Hematopoietic multipotent progenitor cell treated with erythropoietin and hydrocortisone succinate and interleukin-3 and kit ligand, for 4 days (in vitro differentiated cells): ENCODE measurements at regions not wholly inside any gene's neighbourhood (a gene's known extent, or its start where the extent isn't known, plus 50 kb on each side); places are given as distances from the start of the nearest gene placed in this dataset.
"Not testable (repeated sequence)": the region's sequence is repeated elsewhere in the genome, so short reads cannot be mapped to it uniquely, and the experiment has no call there.

ENCODE experiments used
- DNase-seq: peaks from one replicate; pipeline ENCODE4 v3.0.0-alpha.2; 2015

GRCh38 chr2:203585516-203585915, 50.4 kb upstream of the RAPH1 start:
- no peak for DNase-seq

GRCh38 chr2:203586206-203586605, 51.1 kb upstream of the RAPH1 start:
- no peak for DNase-seq

GRCh38 chr2:203586696-203587095, 51.6 kb upstream of the RAPH1 start:
- DNase-seq, result no peak

- DNase-seq, result no peak
Measured at GRCh38 chr2:203590496-203590895, 55.4 kb upstream of the RAPH1 start.

- peak; percentile 28 for DNase-seq
Measured at GRCh38 chr2:203591642-203592041, 56.5 kb upstream of the RAPH1 start.

GRCh38 chr2:203592470-203592869, 57.4 kb upstream of the RAPH1 start:
- no peak for DNase-seq

- no peak for DNase-seq
Measured at GRCh38 chr2:203594541-203594940, 59.4 kb upstream of the RAPH1 start.

GRCh38 chr2:203596183-203596582, 61.1 kb upstream of the RAPH1 start:
- no peak for DNase-seq

GRCh38 chr2:203599509-203599908, 64.4 kb upstream of the RAPH1 start:
- no peak for DNase-seq

GRCh38 chr2:203600286-203600685, 65.2 kb upstream of the RAPH1 start:
- no peak for DNase-seq

GRCh38 chr2:203603456-203604389, 68.6 kb upstream of the RAPH1 start:
- no peak for DNase-seq

GRCh38 chr2:203605302-203605701, 70.2 kb upstream of the RAPH1 start:
- no peak for DNase-seq

- DNase-seq, result no peak
Measured at GRCh38 chr2:203606051-203606450, 71.0 kb upstream of the RAPH1 start.

- DNase-seq, result no peak
Measured at GRCh38 chr2:203610558-203610957, 75.5 kb upstream of the RAPH1 start.

- no peak for DNase-seq
Measured at GRCh38 chr2:203612246-203612645, 77.1 kb upstream of the RAPH1 start.

GRCh38 chr2:203619267-203619878, 84.3 kb upstream of the RAPH1 start:
- no peak for DNase-seq

- no peak for DNase-seq
Measured at GRCh38 chr2:203621981-203622515, 84.4 kb upstream of the CD28 start.

- no peak for DNase-seq
Measured at GRCh38 chr2:203623096-203623495, 83.3 kb upstream of the CD28 start.

- peak; percentile 29 for DNase-seq
Measured at GRCh38 chr2:203623661-203624060, 82.8 kb upstream of the CD28 start.

- DNase-seq, result no peak
Measured at GRCh38 chr2:203625701-203626100, 80.7 kb upstream of the CD28 start.

GRCh38 chr2:203626247-203626646, 80.2 kb upstream of the CD28 start:
- not testable (repeated sequence) for DNase-seq

GRCh38 chr2:203626952-203627681, 79.3 kb upstream of the CD28 start:
- no peak for DNase-seq

- DNase-seq, result no peak
Measured at GRCh38 chr2:203629699-203630098, 76.7 kb upstream of the CD28 start.
